HepG2 (cell line): ENCODE measurements at regions not wholly inside any gene's neighbourhood (a gene's known extent, or its start where the extent isn't known, plus 50 kb on each side); places are given as distances from the start of the nearest gene placed in this dataset.

Experiments
- ATAC-seq: fragments of 200-7000 bp; cut with Tn5 transposase; 3 replicates; pipeline ENCODE4 v1.9.1; 2020; ENCODE audit warnings: mild to moderate bottlenecking, moderate library complexity
- BruUV-seq: library from RNA; stranded (reverse); fragments of 400-500 nt; replicated peaks from 2 replicates; lab custom pipeline; 2021; lab: Mats Ljungman, UMichigan
- CTCF ChIA-PET: fragments of 300-600 bp; formaldehyde crosslinking; extraction: SDS; loops from one replicate; lab custom pipeline; 2021; ENCODE audit warnings: low total read pairs, inconsistent platforms, low intra/inter-chr PET ratio; lab: Yijun Ruan, JAX
- POLR2A ChIA-PET: fragments of 350-600 bp; sonication (Branson Sonifier 250); formaldehyde crosslinking; loops from one replicate; lab custom pipeline; 2020; ENCODE audit warnings: antibody characterized with exemption, inconsistent platforms; lab: Yijun Ruan, JAX
- DNase-seq: peaks from one replicate; pipeline ENCODE4 v3.0.0-alpha.2; 2015; ENCODE audit warnings: low spot score
- FAIRE-seq: peaks from 3 replicates; lab custom pipeline; 2011; peaks lifted over from hg19 to GRCh38; lab: Jason Lieb, UNC
- H2AFZ ChIP-seq: one replicate; pipeline ENCODE4 v1.6.1; 2011; ENCODE audit warnings: low read length, inconsistent platforms
- H3K27ac ChIP-seq: fragments of 300-600 bp; 3 replicates; pipeline ENCODE4 v1.8.0; 2011; ENCODE audit warnings: mixed run types, mild to moderate bottlenecking, mixed read lengths, low read length, inconsistent platforms; ENCODE audit not compliant: insufficient read depth; ENCODE audit errors: extremely low read length
- H3K27me3 ChIP-seq, 2 experiments: fragments of 200-600 bp in 1 of 2; 2 replicates in 1 of 2; 3 replicates in 1 of 2; pipeline versions ENCODE4 v1.6.0 to v1.8.0; 2011; ENCODE audit warnings: low read length in 2 of 2, mild to moderate bottlenecking in 2 of 2, moderate library complexity in 2 of 2, inconsistent platforms in 1 of 2; ENCODE audit not compliant: insufficient read depth in 2 of 2, control insufficient read depth in 1 of 2
- H3K36me3 ChIP-seq, 2 experiments: fragments of 200-600 bp in 1 of 2; replicated peaks in 1 of 2; 2 replicates in 1 of 2; 3 replicates in 1 of 2; pipeline versions ENCODE4 v1.5.1 to v1.8.0; 2011; ENCODE audit warnings: low read length in 2 of 2, inconsistent platforms in 1 of 2; ENCODE audit not compliant: insufficient read depth in 2 of 2, control insufficient read depth in 1 of 2
- H3K4me1 ChIP-seq: 2 replicates; pipeline ENCODE4 v1.5.1; 2012; ENCODE audit warnings: low read length, inconsistent platforms; ENCODE audit not compliant: insufficient read depth
- H3K4me2 ChIP-seq: 2 replicates; pipeline ENCODE4 v1.6.0; 2011; ENCODE audit warnings: low read depth, low read length, inconsistent platforms
- H3K4me3 ChIP-seq, 3 experiments: fragments of 200-600 bp in 1 of 3; sonication (generic), shearing (Covaris generic) in 1 of 3; replicated peaks in 1 of 3; 2 replicates each; pipeline ENCODE4 v1.5.1; 2011 to 2016; ENCODE audit warnings: low read length in 3 of 3, inconsistent platforms in 2 of 3, low read depth in 2 of 3, mild to moderate bottlenecking in 2 of 3, control low read depth in 1 of 3, mixed read lengths in 1 of 3; ENCODE audit not compliant: insufficient read depth in 1 of 3
- H3K79me2 ChIP-seq: one replicate; pipeline ENCODE4 v1.6.1; 2011; ENCODE audit warnings: low read length, inconsistent platforms; ENCODE audit not compliant: insufficient read depth
- H3K9ac ChIP-seq: 2 replicates; pipeline ENCODE4 v1.6.0; 2011; ENCODE audit warnings: mild to moderate bottlenecking, low read depth, low read length, inconsistent platforms; ENCODE audit not compliant: insufficient read depth
- H3K9me3 ChIP-seq: 2 replicates; pipeline ENCODE4 v1.5.1; 2012; ENCODE audit warnings: mild to moderate bottlenecking, low read length
- H4K20me1 ChIP-seq: 2 replicates; pipeline ENCODE4 v1.6.0; 2011; ENCODE audit warnings: inconsistent platforms, mild to moderate bottlenecking, low read length, moderate library complexity; ENCODE audit not compliant: insufficient read depth
- ATF7 ChIP-seq, 2 experiments: fragments of 450-650 bp in 1 of 2; sonication (generic) in 1 of 2; formaldehyde crosslinking in 1 of 2; IDR thresholded peaks; 2 replicates each; pipeline versions ENCODE4 v1.4.0 to v1.6.1; 2016 to 2020; ENCODE audit warnings: antibody characterized with exemption in 1 of 2, mild to moderate bottlenecking in 1 of 2, missing genetic modification reagents in 1 of 2
- CBX2 ChIP-seq, 2 experiments: fragments of 200-600 bp in 1 of 2; sonication (generic); formaldehyde crosslinking in 1 of 2; IDR thresholded peaks; 2 replicates each; pipeline versions ENCODE4 v1.7.0 to v1.8.1; 2018 to 2022; ENCODE audit warnings: low read depth in 2 of 2, low read length in 1 of 2, mild to moderate bottlenecking in 1 of 2, missing genetic modification reagents in 1 of 2
- RORA ChIP-seq: sonication (generic); formaldehyde crosslinking; IDR thresholded peaks from 2 replicates; pipeline ENCODE4 v1.5.0; 2020; ENCODE audit warnings: mild to moderate bottlenecking, missing genetic modification reagents, moderate library complexity
- ZNF251 ChIP-seq: sonication (generic); formaldehyde crosslinking; IDR thresholded peaks from 2 replicates; pipeline ENCODE4 v1.9.0; 2021; ENCODE audit warnings: mild to moderate bottlenecking, missing genetic modification reagents
- ZNF614 ChIP-seq: IDR thresholded peaks from 2 replicates; pipeline ENCODE4 v1.6.1; 2018; ENCODE audit warnings: missing biosample characterization, missing genetic modification reagents, inconsistent platforms, borderline replicate concordance
- WGBS: methylation state at CpG from one replicate; pipeline ENCODE4 v1.1.6; 2017; ENCODE audit warnings: low lambda C conversion rate; 5-methylcytosine and 5-hydroxymethylcytosine counted together
- in situ Hi-C: cut with HindIII; loops from 2 replicates; pipeline ENCODE4 v1.10.0; 2017; ENCODE audit warnings: low pct_unique_long_range_greater_than_20kb; ENCODE audit not compliant: extremely low pct_ligation_motif_present
- intact Hi-C: fragments of 100-400 bp; cut with micrococcal nuclease; formaldehyde crosslinking; loops from one replicate; pipeline ENCODE4 v1.10.0; 2022; ENCODE audit not compliant: unreplicated experiment

DNA sequence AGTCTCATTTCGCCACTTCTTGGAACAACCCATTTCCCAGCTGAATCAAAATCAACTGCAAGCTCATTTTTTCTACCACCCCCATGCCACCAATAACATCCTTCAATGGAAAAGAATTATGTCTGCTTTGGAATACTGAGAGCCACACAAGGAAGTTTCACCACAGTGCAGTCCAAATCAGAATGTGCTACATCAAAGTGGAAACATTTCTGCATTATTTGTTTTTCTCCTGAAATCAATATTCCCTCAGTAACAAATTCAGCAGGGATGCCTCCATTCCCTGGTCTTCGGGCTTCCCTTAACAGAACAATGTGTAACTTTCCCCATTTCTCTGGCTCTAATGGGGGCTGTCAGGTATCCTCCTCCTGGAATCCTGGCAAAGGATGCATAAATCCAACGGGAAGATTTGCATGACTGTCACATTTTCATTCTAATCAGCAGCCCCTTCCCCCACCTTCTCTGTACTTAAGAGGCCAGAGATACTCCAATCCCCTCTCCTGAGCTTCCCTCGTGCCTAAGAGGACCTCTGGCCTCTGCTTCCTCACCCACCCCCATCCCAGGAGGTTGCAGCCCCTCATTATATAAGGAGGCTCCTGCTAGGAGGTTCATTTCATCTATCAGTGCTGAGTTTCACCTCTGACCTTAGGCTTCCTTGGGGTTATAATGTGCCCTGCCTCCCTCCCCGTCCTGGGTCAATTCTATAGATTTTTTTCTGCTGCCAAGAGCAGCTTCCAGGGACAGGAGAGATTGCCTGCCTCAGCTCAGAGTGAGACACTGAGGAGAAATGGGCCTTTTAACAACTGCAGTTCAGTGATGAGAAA is 201.1 kb downstream of the OMA1 start:
- Histone ChIP-seq H2AFZ (no peak overlapping the region), H3K27me3 (no peaks in the 10 kb centered on the region), H3K4me3 (no peak overlapping the region), H3K9ac (no peak overlapping the region), H3K79me2 (no peaks in the 10 kb centered on the region), H3K27ac (no peak overlapping the region), H3K4me1 (no peaks in the 10 kb centered on the region), H3K4me2 (no peak overlapping the region), H3K36me3 (no peaks in the 10 kb centered on the region), H4K20me1 (no peaks in the 10 kb centered on the region), H3K9me3 (no peaks in the 10 kb centered on the region)
- TF ChIP-seq RORA, result no peak
- ChIA-PET CTCF (no interaction called here), POLR2A (no interaction called here)
- no peak for FAIRE-seq
- no TSS peak for BruUV-seq
- in situ Hi-C loops, result no loop called here
- no peak for DNase-seq
- 0% methylated on average over 5 of the region's 5 CpGs for WGBS
- intact Hi-C loops, result no loop called here
- no peak for ATAC-seq

GRCh38 chr1:58340185-58340584 is 206.3 kb downstream of the OMA1 start:
- Histone ChIP-seq H3K27ac (no peak overlapping the region), H4K20me1 (no peaks in the 10 kb centered on the region), H3K79me2 (no peaks in the 10 kb centered on the region), H3K4me3 (no peak overlapping the region), H3K27me3 (no peaks in the 10 kb centered on the region; a peak in 1 of 5 replicates), H3K4me1 (no peaks in the 10 kb centered on the region), H3K9me3 (no peaks in the 10 kb centered on the region), H2AFZ (no peak overlapping the region), H3K9ac (no peak overlapping the region), H3K36me3 (no peaks in the 10 kb centered on the region), H3K4me2 (no peak overlapping the region)
- ChIA-PET CTCF (no interaction called here), POLR2A (no interaction called here)
- ATAC-seq (no peak), FAIRE-seq (no peak), DNase-seq (no peak)
- intact Hi-C loops (no loop called here), in situ Hi-C loops (no loop called here)
- TF ChIP-seq ZNF614 (CRISPR knock-in tag), result no peak
- TF ChIP-seq CBX2 (IDR thresholded peaks at IDR 0.05; ENCODE audit: low read depth, low read length), result no peak
- TF ChIP-seq CBX2 (CRISPR knock-in tag; IDR thresholded peaks at IDR 0.05; ENCODE audit: low read depth), result no peak
- TF ChIP-seq ZNF251 (CRISPR knock-in tag), result no peak
- peak; percentile 33; the same call in 1 of the 2 replicates for TF ChIP-seq ATF7 (IDR thresholded peaks at IDR 0.05)
- TF ChIP-seq ATF7 (CRISPR knock-in tag; IDR thresholded peaks at IDR 0.05), result no peak
- 15% methylated on average over 4 of the region's 4 CpGs for WGBS
- no TSS peak for BruUV-seq
